GM18519 (cell line): ENCODE measurements at regions not wholly inside any gene's neighbourhood (a gene's known extent, or its start where the extent isn't known, plus 50 kb on each side); places are given as distances from the start of the nearest gene placed in this dataset.
"Not testable (repeated sequence)": the region's sequence is repeated elsewhere in the genome, so short reads cannot be mapped to it uniquely, and the experiment has no call there.

Experiments used
- ATAC-seq: cut with Tn5 transposase; IDR thresholded peaks from one replicate; pipeline ENCODE4 v1.9.1; 2021; ENCODE audit warnings: mild to moderate bottlenecking, moderate library complexity; ENCODE audit not compliant: unreplicated experiment, low FRiP score

GRCh38 chr4:49222810-49223209 lies 236.7 kb downstream of the CWH43 start:
- ATAC-seq, result not testable (repeated sequence)

- ATAC-seq, result not testable (repeated sequence)
Observed at GRCh38 chr4:49226216-49226866, 240.3 kb downstream of the CWH43 start.

- ATAC-seq, result not testable (repeated sequence)
Observed at GRCh38 chr4:49227941-49228340, 241.9 kb downstream of the CWH43 start.

GRCh38 chr4:49229243-49229642 lies 243.2 kb downstream of the CWH43 start:
- not testable (repeated sequence) for ATAC-seq

- not testable (repeated sequence) for ATAC-seq
Observed at GRCh38 chr4:49229713-49230112, 243.6 kb downstream of the CWH43 start.

- ATAC-seq, result not testable (repeated sequence)
Observed at GRCh38 chr4:49233346-49233745, 247.3 kb downstream of the CWH43 start.

- ATAC-seq, result not testable (repeated sequence)
Observed at GRCh38 chr4:49233749-49234148, 247.7 kb downstream of the CWH43 start.

- ATAC-seq, result not testable (repeated sequence)
Observed at GRCh38 chr4:49234382-49234781, 248.3 kb downstream of the CWH43 start.

GRCh38 chr4:49235413-49236160 lies 249.5 kb downstream of the CWH43 start:
- ATAC-seq, result not testable (repeated sequence)

GRCh38 chr4:49236474-49236873 lies 250.4 kb downstream of the CWH43 start:
- not testable (repeated sequence) for ATAC-seq

- not testable (repeated sequence) for ATAC-seq
Observed at GRCh38 chr4:49241295-49241694, 255.2 kb downstream of the CWH43 start.

GRCh38 chr4:49262786-49263185 lies 276.7 kb downstream of the CWH43 start:
- ATAC-seq, result not testable (repeated sequence)

GRCh38 chr4:49270435-49270834 lies 284.4 kb downstream of the CWH43 start:
- ATAC-seq, result not testable (repeated sequence)

- not testable (repeated sequence) for ATAC-seq
Observed at GRCh38 chr4:49270912-49271311, 284.8 kb downstream of the CWH43 start.

- ATAC-seq, result not testable (repeated sequence)
Observed at GRCh38 chr4:49285905-49286304, 299.8 kb downstream of the CWH43 start.

GRCh38 chr4:49286926-49287745 lies 301.1 kb downstream of the CWH43 start:
- ATAC-seq, result not testable (repeated sequence)

GRCh38 chr4:49287893-49288292 lies 301.8 kb downstream of the CWH43 start:
- ATAC-seq, result not testable (repeated sequence)

GRCh38 chr4:49288796-49289195 lies 302.7 kb downstream of the CWH43 start:
- not testable (repeated sequence) for ATAC-seq

GRCh38 chr4:49314815-49315214 lies 328.7 kb downstream of the CWH43 start:
- not testable (repeated sequence) for ATAC-seq

- not testable (repeated sequence) for ATAC-seq
Observed at GRCh38 chr4:49320725-49321410, 334.8 kb downstream of the CWH43 start.
